ENCODE measurements at regions not wholly inside any gene's neighbourhood (a gene's known extent, or its start where the extent isn't known, plus 50 kb on each side); places are given as distances from the start of the nearest gene placed in this dataset.

- peak in 1 of 2 donors; percentile 82 for DNase-seq (ENCODE audit: low read depth in 1 of 2, low spot score in 1 of 2)
- H3K4me1 ChIP-seq (ENCODE audit: low read depth) = peaks cover 20% of the 10 kb centered on the region
- peak overlapping the region; percentile 61 for H3K27ac ChIP-seq
- no peak for TF ChIP-seq CTCF (IDR thresholded peaks at IDR 0.05; ENCODE audit: low read depth, low read length)
- H3K4me3 ChIP-seq = no peak overlapping the region
- no peaks in the 10 kb centered on the region for H3K9me3 ChIP-seq (ENCODE audit: low read depth)
- H3K27me3 ChIP-seq = no peaks in the 10 kb centered on the region
- H3K36me3 ChIP-seq = no peaks in the 10 kb centered on the region
Observed at GRCh38 chrX:74251006-74251930, 52.7 kb upstream of the ZCCHC13 start.

- Histone ChIP-seq H3K4me1 (ENCODE audit: low read depth) (peaks cover 20% of the 10 kb centered on the region), H3K9me3 (ENCODE audit: low read depth) (no peaks in the 10 kb centered on the region), H3K27me3 (no peaks in the 10 kb centered on the region), H3K36me3 (no peaks in the 10 kb centered on the region), H3K27ac (peak overlapping the region; percentile 61), H3K4me3 (no peak overlapping the region)
- TF ChIP-seq CTCF (IDR thresholded peaks at IDR 0.05; ENCODE audit: low read depth, low read length) = no peak
- no peak for DNase-seq (ENCODE audit: low read depth in 1 of 2, low spot score in 1 of 2)
Observed at GRCh38 chrX:74250574-74250973, 53.4 kb upstream of the ZCCHC13 start.

- DNase-seq (ENCODE audit: low read depth in 1 of 2, low spot score in 1 of 2) = peak in 1 of 2 donors; percentile 55
- TF ChIP-seq CTCF (IDR thresholded peaks at IDR 0.05; ENCODE audit: low read depth, low read length) = no peak
- H3K4me3 ChIP-seq = no peak overlapping the region
- H3K27me3 ChIP-seq = no peaks in the 10 kb centered on the region
- no peaks in the 10 kb centered on the region for H3K9me3 ChIP-seq (ENCODE audit: low read depth)
- H3K36me3 ChIP-seq = no peaks in the 10 kb centered on the region
- H3K27ac ChIP-seq = peak overlapping the region; percentile 61
- peaks cover 20% of the 10 kb centered on the region for H3K4me1 ChIP-seq (ENCODE audit: low read depth)
Observed at GRCh38 chrX:74249963-74250362, 54.0 kb upstream of the ZCCHC13 start.

GRCh38 chrX:74248889-74249288 lies 55.1 kb upstream of the ZCCHC13 start:
- Histone ChIP-seq H3K27ac (peak overlapping the region; percentile 79), H3K4me3 (no peak overlapping the region), H3K9me3 (ENCODE audit: low read depth) (no peaks in the 10 kb centered on the region), H3K36me3 (no peaks in the 10 kb centered on the region), H3K27me3 (no peaks in the 10 kb centered on the region), H3K4me1 (ENCODE audit: low read depth) (peaks cover 20% of the 10 kb centered on the region)
- TF ChIP-seq CTCF (IDR thresholded peaks at IDR 0.05; ENCODE audit: low read depth, low read length) = no peak
- peak; percentile 27 to 52 for DNase-seq (ENCODE audit: low read depth in 1 of 2, low spot score in 1 of 2)

GRCh38 chrX:74246524-74246923 lies 57.5 kb upstream of the ZCCHC13 start:
- no peak for TF ChIP-seq CTCF (IDR thresholded peaks at IDR 0.05; ENCODE audit: low read depth, low read length)
- Histone ChIP-seq H3K36me3 (no peaks in the 10 kb centered on the region), H3K27me3 (no peaks in the 10 kb centered on the region), H3K4me1 (ENCODE audit: low read depth) (peaks cover 20% of the 10 kb centered on the region), H3K9me3 (ENCODE audit: low read depth) (no peaks in the 10 kb centered on the region), H3K4me3 (no peak overlapping the region), H3K27ac (no peak overlapping the region)
- peak in 1 of 2 donors; percentile 18 for DNase-seq (ENCODE audit: low read depth in 1 of 2, low spot score in 1 of 2)
